NT2/D1 (cell line): ENCODE measurements at regions not wholly inside any gene's neighbourhood (a gene's known extent, or its start where the extent isn't known, plus 50 kb on each side); places are given as distances from the start of the nearest gene placed in this dataset.

Source experiments
- DNase-seq: peaks from one replicate; pipeline ENCODE4 v3.0.0-alpha.2; 2011; ENCODE audit warnings: low read depth, low spot score
- H3K27me3 ChIP-seq: 2 replicates; pipeline ENCODE4 v1.6.0; 2011; ENCODE audit warnings: mild to moderate bottlenecking; ENCODE audit not compliant: insufficient read length, insufficient read depth
- H3K36me3 ChIP-seq: 2 replicates; pipeline ENCODE4 v1.6.1; 2011; ENCODE audit warnings: mild to moderate bottlenecking, low read length, mixed read lengths; ENCODE audit not compliant: insufficient read depth, insufficient read length
- H3K4me1 ChIP-seq: 2 replicates; pipeline ENCODE4 v1.5.1; 2011; ENCODE audit not compliant: insufficient read depth, insufficient read length
- H3K4me3 ChIP-seq: 2 replicates; pipeline ENCODE4 v1.5.1; 2011; ENCODE audit warnings: low read depth; ENCODE audit not compliant: insufficient read length
- H3K9ac ChIP-seq: 2 replicates; pipeline ENCODE4 v1.6.0; 2011; ENCODE audit warnings: low read depth; ENCODE audit not compliant: insufficient read length
- H3K9me3 ChIP-seq: 2 replicates; pipeline ENCODE4 v1.5.1; 2011; ENCODE audit warnings: mild to moderate bottlenecking, low read length; ENCODE audit not compliant: insufficient read depth
- SUZ12 ChIP-seq: IDR thresholded peaks from 2 replicates; pipeline ENCODE4 v1.6.1; 2011; ENCODE audit not compliant: insufficient read length, insufficient read depth; ENCODE audit errors: extremely low read depth
- YY1 ChIP-seq: IDR thresholded peaks from 2 replicates; pipeline ENCODE4 v1.6.1; 2011; ENCODE audit not compliant: insufficient read length, insufficient read depth
- ZNF274 ChIP-seq: IDR thresholded peaks from 2 replicates; pipeline ENCODE4 v1.6.1; 2011; ENCODE audit warnings: mild to moderate bottlenecking, low read depth, low read length

GRCh38 chr5:15354021-15354420 lies 146.0 kb upstream of the FBXL7 start:
- peak; percentile 1 for DNase-seq
- H3K36me3 ChIP-seq = no peaks in the 10 kb centered on the region
- TF ChIP-seq SUZ12 = no peak
- no peak for TF ChIP-seq ZNF274
- TF ChIP-seq YY1 = no peak

GRCh38 chr5:15353086-15353645 lies 146.8 kb upstream of the FBXL7 start:
- no peak for TF ChIP-seq ZNF274
- Histone ChIP-seq H3K4me1 (no peaks in the 10 kb centered on the region), H3K36me3 (no peaks in the 10 kb centered on the region), H3K27me3 (no peaks in the 10 kb centered on the region), H3K9ac (no peak overlapping the region), H3K9me3 (no peaks in the 10 kb centered on the region), H3K4me3 (no peak overlapping the region)
- no peak for DNase-seq

More at GRCh38 chr5:15354021-15354420, 146.0 kb upstream of the FBXL7 start:
- Histone ChIP-seq H3K4me3 (no peak overlapping the region), H3K4me1 (no peaks in the 10 kb centered on the region), H3K9ac (no peak overlapping the region), H3K9me3 (no peaks in the 10 kb centered on the region), H3K27me3 (no peaks in the 10 kb centered on the region)

GRCh38 chr5:15350614-15351013 lies 149.4 kb upstream of the FBXL7 start:
- H3K4me1 ChIP-seq = no peaks in the 10 kb centered on the region
- no peak for DNase-seq
- H3K9me3 ChIP-seq = no peaks in the 10 kb centered on the region
- H3K9ac ChIP-seq = no peak overlapping the region
- no peaks in the 10 kb centered on the region for H3K36me3 ChIP-seq
- no peak for TF ChIP-seq YY1
- no peak for TF ChIP-seq ZNF274
- no peak for TF ChIP-seq SUZ12
- H3K27me3 ChIP-seq = no peaks in the 10 kb centered on the region
- no peak overlapping the region for H3K4me3 ChIP-seq

- Histone ChIP-seq H3K27me3 (no peaks in the 10 kb centered on the region), H3K9me3 (no peaks in the 10 kb centered on the region), H3K9ac (no peak overlapping the region), H3K4me3 (no peak overlapping the region), H3K4me1 (no peaks in the 10 kb centered on the region), H3K36me3 (no peaks in the 10 kb centered on the region)
- DNase-seq = no peak
- TF ChIP-seq SUZ12 = no peak
- no peak for TF ChIP-seq ZNF274
- no peak for TF ChIP-seq YY1
These were observed 153.2 kb upstream of the FBXL7 start for GRCh38 chr5:15346738-15347137.

GRCh38 chr5:15344954-15345353 lies 155.0 kb upstream of the FBXL7 start:
- DNase-seq = no peak
- no peaks in the 10 kb centered on the region for H3K9me3 ChIP-seq
- H3K4me3 ChIP-seq = no peak overlapping the region
- TF ChIP-seq YY1 (no peak), ZNF274 (no peak), SUZ12 (no peak)
- no peak overlapping the region for H3K9ac ChIP-seq
- no peaks in the 10 kb centered on the region for H3K4me1 ChIP-seq
- no peaks in the 10 kb centered on the region for H3K36me3 ChIP-seq
- no peaks in the 10 kb centered on the region for H3K27me3 ChIP-seq

GRCh38 chr5:15338546-15338945 lies 161.4 kb upstream of the FBXL7 start:
- Histone ChIP-seq H3K4me1 (no peaks in the 10 kb centered on the region), H3K9me3 (no peaks in the 10 kb centered on the region), H3K4me3 (no peak overlapping the region), H3K36me3 (no peaks in the 10 kb centered on the region), H3K27me3 (no peaks in the 10 kb centered on the region), H3K9ac (no peak overlapping the region)
- DNase-seq = no peak
- no peak for TF ChIP-seq SUZ12
- TF ChIP-seq YY1 = no peak
- TF ChIP-seq ZNF274 = no peak

- Histone ChIP-seq H3K4me1 (no peaks in the 10 kb centered on the region), H3K4me3 (no peak overlapping the region), H3K9me3 (no peaks in the 10 kb centered on the region), H3K9ac (no peak overlapping the region), H3K27me3 (no peaks in the 10 kb centered on the region), H3K36me3 (no peaks in the 10 kb centered on the region)
- TF ChIP-seq YY1 (no peak), SUZ12 (no peak), ZNF274 (no peak)
- DNase-seq = no peak
These were observed 165.3 kb upstream of the FBXL7 start for GRCh38 chr5:15334551-15335266.
